Stimulated activated CD4-positive, alpha-beta T cell treated with anti-CD3 and anti-CD28 coated beads, Interleukin-1b, Interleukin-23, amount 100 ng/mL, for 24 hours (primary cell): ENCODE measurements at regions not wholly inside any gene's neighbourhood (a gene's known extent, or its start where the extent isn't known, plus 50 kb on each side); places are given as distances from the start of the nearest gene placed in this dataset.

Experiments
- DNase-seq, 4 experiments: peaks; one replicate each; pipeline ENCODE4 v3.0.0-alpha.2; 2020; ENCODE audit warnings: low read depth in 4 of 4, low spot score in 1 of 4

DNA sequence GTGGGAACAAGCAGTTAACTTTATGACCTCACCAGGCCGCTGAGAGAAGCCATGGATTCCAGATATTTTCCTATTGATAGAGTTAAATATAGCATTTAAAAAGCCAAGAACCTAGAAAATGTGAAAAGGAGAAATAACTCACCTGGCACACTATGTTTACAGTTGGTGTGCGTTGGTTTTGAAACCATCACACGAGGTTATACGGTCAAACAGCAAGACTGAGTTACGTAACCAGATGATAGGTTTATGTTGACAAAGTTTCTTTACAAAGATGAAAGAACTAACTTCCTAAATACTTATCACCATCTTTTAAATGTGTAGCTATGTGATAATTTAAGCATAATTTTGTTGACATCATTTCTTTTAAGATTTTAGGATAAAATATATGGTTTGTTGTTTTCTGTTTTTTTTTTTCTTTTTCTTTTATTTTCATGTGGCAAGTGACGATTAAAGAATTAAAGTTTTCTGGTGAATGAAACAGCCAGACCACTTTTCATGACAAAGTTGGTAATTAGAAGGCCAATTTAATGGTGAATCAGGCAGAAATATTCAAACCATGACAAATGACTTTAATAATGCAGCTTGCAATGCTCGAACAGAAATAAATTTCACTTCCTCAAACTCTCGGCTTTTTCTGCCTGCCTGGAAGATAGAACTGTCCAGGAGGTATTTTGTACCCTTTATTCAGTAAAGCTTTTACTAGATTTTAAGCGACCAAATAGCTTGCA, 339.1 kb upstream of the OBI1 start:
- DNase-seq = no peak

DNA sequence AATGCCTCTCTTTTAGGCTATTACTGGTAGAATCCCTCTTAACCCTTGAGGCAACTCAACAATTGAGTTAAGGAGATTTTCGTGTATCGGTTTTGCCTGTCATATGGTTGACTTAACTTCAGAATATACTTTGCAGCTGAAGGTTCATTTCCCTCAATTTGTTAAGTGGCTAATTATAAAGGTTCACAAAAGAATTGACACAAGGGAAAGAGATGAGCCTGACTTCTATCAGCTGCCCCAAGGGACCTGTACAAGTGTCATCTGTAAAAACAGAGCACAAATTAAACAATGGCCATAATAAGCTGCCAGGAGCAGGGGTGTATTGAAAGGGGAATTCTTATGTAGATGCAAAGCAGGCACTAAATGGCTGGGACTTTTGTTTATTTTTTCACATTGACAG, 334.8 kb upstream of the OBI1 start:
- no peak for DNase-seq

- no peak for DNase-seq
These were observed 323.0 kb upstream of the OBI1 start for GRCh38 chr13:78981913-78982312.

DNA sequence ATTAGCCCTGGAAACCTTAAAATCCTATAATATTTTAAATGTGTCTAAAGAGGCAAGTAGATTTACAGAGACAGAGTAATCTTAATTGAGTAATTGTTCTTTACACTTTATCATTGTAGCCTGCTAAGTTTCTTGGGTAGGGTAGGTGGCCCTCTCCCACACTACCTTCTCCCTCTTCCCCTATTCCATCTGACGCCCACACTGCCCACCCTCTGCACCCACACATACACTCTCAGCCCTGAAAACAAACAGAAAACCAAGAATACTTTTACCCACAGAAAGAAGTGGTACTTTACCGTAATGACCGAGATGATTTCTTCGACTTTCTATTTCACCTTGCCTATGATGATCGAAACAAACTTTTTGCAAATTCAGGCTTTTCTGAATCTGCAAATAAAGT, 320.4 kb upstream of the OBI1 start:
- no peak for DNase-seq

GRCh38 chr13:78978381-78978998, 319.5 kb upstream of the OBI1 start:
- DNase-seq = peak in 3 of 4 experiments; percentile 4 to 8 (median 6)

DNA sequence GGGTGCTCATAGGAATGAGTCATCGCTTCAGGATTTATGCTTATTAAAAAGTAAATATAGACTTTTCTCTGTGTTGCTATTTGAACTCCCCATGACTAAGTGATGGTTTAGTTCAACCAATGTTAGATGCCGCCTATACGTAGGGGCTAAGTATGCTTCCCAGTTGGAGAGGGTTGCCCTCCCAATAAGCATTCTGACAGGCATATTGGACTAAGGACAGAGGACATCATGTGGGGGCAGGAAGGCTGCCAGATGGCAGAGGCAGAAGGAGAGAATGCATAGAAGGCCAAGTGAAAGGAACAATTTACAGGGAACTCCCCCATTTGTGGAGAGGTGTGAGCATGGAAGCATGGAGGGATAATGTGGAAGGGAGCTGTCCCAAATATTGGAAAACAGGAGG, 318.4 kb upstream of the OBI1 start:
- DNase-seq = no peak

GRCh38 chr13:78976696-78977095, 317.7 kb upstream of the OBI1 start:
- no peak for DNase-seq

- DNase-seq = no peak
These were observed 313.6 kb upstream of the OBI1 start for GRCh38 chr13:78972561-78972960.

DNA sequence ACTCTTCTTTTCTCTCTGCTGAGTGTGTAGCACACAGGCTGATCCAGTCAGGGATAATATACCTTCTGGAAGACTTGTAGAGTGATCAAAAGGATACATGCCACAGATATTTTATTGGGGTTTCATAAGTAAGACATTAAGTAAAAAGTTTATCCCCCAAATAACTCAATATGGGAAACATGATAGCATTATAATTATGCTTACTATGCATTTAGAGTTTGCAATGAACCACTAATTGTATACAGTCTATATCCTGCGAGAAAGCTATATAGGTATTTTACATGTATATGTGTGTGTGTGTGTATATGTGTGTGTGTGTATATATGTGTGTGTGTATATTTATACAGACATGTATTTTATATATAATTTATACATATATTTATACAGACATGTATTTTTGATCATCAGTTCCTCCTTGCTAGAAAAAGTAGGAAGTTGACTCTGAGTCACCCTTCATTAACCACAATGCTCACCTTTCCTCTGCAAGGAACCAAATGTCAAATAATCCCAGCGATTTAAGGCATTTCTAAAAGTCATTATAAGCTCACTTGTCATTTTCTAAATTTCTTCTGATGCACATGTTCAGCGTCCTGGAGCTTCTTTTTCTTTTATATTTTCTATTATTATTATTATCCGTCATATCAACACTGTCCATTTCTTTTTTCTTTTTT, 312.5 kb upstream of the OBI1 start:
- no peak for DNase-seq

GRCh38 chr13:78960881-78961280, 301.9 kb upstream of the OBI1 start:
- no peak for DNase-seq

DNA sequence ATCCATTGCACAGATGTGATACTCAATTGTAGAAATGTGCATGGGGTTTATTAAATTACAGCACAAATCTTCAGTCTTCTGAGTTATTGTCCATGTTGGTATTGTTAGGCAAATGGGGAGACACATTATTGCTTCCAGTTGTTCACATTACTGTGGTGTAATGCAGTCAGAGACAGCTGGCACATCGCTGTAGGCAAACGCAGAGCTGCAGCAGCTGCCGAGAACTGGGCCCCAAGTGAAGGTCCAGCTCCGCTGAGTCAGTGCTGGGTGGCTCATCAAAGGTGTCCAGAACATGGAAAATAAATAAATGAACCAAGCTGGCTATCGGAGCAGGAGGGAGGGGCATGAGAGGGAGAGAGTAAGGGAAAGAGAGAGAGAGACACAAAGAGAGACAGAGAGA, 299.1 kb upstream of the OBI1 start:
- no peak for DNase-seq

DNA sequence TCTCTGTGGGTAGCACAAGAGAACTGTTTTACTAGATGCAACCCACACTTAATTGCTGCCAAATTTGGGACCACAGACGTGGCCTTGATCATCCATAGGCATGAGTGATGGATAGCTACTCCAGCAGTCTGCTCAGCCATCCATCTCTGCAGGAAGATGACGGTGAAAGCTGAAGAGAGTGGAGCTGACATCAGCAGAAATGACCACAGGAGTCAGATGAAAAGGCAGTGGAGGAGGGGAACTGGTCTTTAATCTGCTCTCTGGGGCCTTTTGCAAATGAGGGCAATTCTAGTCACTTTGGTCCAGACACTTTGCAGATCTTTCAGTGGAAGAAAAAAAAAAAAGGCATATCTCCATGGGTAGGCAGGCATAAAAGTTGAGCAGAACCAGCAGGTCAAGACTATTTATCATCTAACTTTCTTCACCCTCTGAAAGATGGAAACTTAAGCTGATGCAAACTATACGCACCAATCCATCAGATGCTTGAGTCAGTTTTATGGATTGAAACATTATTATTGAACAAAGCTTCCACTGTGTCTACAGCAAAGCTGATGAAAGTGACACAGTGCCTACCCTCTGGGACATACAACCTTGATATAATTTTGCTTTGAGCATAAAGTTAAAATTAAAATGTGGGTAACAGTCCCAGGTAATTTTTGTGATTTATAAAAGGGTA, 281.6 kb upstream of the OBI1 start:
- DNase-seq = no peak

DNA sequence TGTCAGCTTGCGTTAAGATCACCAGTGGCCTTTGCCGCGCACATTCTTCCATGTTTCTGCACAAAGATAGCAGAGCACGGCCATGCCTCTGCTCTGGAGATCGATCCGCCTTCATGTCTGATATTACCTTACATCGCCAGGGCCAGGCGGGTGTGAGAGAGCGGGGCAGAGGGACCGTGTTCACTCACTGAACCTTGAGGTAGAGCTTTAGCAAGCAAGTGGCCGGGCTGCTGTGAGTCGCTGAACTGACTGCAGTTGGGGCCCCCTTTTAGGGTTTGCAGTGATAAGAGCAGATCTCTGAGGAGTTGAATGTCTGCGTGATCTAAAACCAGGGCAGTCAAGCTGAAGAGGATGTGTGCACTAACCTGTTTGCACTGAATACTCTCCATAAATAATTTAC, 275.4 kb upstream of the OBI1 start:
- no peak for DNase-seq

DNA sequence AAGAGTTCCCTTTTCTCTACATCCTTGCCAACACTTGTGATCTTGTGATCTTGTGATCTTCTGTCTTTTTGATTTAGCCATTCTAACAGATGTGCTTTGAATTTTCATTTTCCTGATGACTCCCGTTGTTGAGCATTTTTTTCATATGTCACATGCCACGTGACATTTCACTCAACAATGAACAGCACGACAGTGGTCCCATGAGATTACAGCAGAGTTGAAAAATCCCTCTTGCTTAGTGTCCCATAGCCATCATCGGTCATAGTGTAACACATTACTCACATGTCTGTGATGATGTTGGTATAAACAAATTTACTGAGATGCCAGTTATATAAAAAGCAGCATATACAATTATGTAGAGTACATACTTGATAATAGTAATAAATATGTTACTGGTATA, 256.1 kb upstream of the OBI1 start:
- DNase-seq = no peak

DNA sequence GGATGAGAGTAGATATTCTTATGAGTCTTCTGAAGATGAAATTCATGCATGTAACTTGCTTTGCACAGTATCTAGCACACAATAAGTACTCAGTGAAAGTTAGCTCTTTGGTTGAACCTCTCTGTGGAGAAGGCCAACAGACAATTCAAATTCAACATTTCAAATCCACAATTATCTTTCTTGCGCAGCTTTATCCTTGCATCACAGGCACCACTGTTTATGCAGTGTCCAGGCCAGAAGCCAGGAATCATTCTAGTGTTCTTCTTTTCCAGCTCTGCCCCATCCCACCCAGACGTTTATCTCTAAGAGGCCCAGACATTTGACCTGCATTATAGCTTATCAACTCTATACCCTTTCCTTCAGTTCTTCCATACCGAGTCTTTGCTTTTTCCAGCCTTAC, 254.7 kb upstream of the OBI1 start:
- no peak for DNase-seq

GRCh38 chr13:78910147-78910546, 251.2 kb upstream of the OBI1 start:
- no peak for DNase-seq

DNA sequence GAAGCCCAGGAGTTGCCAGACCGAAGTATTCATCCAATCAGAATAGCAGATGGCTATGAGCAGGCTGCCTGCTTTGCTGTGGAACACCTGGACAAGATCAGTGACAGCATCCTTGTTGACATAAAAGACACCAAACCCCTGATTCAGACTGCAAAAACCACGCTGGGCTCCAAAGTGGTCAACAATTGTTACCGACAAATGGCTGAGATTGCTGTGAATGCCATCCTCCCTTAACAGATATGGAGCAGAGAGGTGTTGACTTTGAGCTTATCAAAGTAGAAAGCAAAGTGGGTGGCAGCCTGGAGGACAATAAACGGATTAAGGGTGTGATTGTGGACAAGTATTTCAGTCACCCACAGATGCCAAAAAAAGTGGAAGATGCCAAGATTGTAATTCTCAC, 250.3 kb upstream of the OBI1 start:
- DNase-seq = no peak

DNA sequence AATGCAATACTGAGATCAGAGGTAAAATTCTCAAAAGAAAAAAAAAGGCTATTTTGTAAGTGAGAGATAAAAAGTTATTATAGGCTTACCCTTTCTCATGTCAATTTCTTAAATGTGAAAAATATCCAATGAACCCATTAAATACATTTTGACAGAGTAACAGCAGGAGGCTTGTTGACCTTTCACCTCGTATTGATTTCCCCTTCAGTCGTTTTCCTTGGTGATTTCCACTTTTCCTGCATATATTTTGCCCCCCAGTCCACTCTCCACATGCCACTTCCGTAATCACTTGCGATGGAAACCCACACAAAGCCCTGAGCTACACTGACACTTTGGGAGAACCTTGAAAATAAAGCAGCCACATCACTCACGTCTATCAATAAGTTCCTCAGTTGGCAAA, 248.1 kb upstream of the OBI1 start:
- no peak for DNase-seq

GRCh38 chr13:78897200-78897599, 238.2 kb upstream of the OBI1 start:
- DNase-seq = no peak

DNA sequence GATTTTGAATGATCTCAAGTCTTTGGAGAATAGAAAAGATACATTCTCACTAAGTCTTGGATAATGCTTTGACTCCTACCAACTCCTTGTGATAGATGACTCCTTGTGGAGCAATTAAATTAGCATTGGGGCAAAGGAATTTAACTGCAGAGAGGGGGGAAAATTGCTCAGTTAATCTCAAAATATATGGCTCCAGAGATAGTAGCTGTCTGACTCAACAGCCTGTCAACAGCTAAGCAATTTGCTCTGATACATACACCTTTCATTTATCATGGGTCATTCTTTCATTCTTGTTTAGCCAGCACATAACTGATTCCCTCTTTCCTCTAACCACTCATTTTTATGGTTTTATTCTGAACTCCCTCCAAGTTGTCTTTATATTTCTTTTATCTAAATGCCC, 225.6 kb upstream of the OBI1 start:
- DNase-seq = no peak

DNA sequence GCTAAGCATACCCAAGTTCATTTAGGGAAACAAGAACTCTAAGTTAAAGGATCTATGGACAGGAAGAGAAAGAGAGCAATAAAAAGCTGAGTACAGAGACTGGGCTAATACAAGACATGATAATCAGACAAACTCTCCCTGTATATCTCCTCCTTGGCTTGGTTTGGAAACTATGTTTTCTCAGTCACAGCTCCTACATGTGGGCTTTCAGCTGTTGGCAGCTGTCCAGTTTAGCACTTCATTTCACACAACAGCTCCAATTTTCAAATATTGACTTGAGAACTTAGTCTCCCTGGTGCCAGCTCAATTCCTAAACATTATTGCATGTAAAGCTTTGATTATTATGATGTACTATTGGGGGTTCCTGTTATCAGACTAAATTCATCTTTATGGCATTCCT, 222.8 kb upstream of the OBI1 start:
- no peak for DNase-seq

- DNase-seq = no peak
These were observed 222.1 kb upstream of the OBI1 start for GRCh38 chr13:78881054-78881453.
